Bronchial epithelial cell (primary cell): ENCODE measurements at regions not wholly inside any gene's neighbourhood (a gene's known extent, or its start where the extent isn't known, plus 50 kb on each side); places are given as distances from the start of the nearest gene placed in this dataset.

ENCODE experiments used
- DNase-seq: peaks from one replicate; pipeline ENCODE4 v3.0.0-alpha.2; 2010; ENCODE audit warnings: low read depth
- FAIRE-seq: peaks from 2 replicates; lab custom pipeline; 2011; peaks lifted over from hg19 to GRCh38; lab: Jason Lieb, UNC
- H3K27me3 ChIP-seq: 2 replicates; pipeline ENCODE4 v1.5.1; 2011; ENCODE audit warnings: low read length; ENCODE audit not compliant: control insufficient read depth, insufficient read depth
- H3K36me3 ChIP-seq: 2 replicates; pipeline ENCODE4 v1.5.1; 2011; ENCODE audit warnings: low read length; ENCODE audit not compliant: control insufficient read depth, insufficient read depth
- H3K4me3 ChIP-seq: 2 replicates; pipeline ENCODE4 v1.5.1; 2011; ENCODE audit warnings: mild to moderate bottlenecking, low read depth, low read length, control low read depth
- TF ChIP-seq, protein P1 (sequence below): IDR thresholded peaks from 2 replicates; pipeline ENCODE4 v1.5.1; 2011; ENCODE audit warnings: mild to moderate bottlenecking, moderate library complexity, low read length, control low read depth, inconsistent platforms; ENCODE audit not compliant: insufficient read depth, severe bottlenecking

DNA sequence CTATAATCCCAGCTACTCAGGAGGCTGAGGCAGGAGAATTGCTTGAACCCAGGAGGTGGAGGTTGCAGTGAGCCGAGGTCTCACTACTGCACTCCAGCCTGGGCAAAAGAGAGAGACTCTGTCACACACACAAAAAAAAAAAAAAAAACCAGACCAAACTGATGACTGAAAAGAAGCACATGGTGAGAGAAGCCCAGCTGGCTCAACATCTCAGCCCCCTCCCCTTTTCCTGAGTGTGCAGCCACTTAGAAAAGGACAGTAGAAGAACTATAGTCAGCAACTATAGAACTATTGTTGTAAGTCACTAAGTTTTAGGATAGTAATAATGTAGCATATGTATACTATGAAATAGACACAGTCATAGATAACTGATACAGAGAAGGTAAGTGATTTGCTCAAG is 87.2 kb upstream of the RALGPS2 start:
- H3K36me3 ChIP-seq: no peaks in the 10 kb centered on the region
- TF ChIP-seq, protein P1, sequence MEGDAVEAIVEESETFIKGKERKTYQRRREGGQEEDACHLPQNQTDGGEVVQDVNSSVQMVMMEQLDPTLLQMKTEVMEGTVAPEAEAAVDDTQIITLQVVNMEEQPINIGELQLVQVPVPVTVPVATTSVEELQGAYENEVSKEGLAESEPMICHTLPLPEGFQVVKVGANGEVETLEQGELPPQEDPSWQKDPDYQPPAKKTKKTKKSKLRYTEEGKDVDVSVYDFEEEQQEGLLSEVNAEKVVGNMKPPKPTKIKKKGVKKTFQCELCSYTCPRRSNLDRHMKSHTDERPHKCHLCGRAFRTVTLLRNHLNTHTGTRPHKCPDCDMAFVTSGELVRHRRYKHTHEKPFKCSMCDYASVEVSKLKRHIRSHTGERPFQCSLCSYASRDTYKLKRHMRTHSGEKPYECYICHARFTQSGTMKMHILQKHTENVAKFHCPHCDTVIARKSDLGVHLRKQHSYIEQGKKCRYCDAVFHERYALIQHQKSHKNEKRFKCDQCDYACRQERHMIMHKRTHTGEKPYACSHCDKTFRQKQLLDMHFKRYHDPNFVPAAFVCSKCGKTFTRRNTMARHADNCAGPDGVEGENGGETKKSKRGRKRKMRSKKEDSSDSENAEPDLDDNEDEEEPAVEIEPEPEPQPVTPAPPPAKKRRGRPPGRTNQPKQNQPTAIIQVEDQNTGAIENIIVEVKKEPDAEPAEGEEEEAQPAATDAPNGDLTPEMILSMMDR: no peak
- no peaks in the 10 kb centered on the region for H3K27me3 ChIP-seq
- DNase-seq (no peak), FAIRE-seq (no peak)
- no peak overlapping the region for H3K4me3 ChIP-seq

DNA sequence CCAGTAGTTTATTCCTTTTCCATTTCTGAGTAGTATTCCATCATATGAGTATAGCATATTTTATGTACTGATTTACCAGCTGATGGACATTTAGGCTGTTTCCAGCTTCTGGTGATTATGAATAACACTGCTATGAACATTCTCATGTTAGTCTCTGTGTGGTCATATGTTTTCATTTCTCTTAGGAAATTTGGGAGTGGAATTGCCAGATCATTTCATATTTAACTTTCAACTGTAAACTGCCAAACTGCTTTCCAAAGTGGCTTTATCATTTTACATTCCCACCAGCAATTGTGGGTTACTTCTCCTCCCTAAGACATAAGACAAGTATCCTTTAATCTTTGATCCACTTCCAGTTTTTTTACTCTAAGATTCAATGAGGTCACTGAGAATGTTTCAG is 85.7 kb upstream of the RALGPS2 start:
- no peak for FAIRE-seq
- DNase-seq: no peak
- no peak overlapping the region for H3K4me3 ChIP-seq
- H3K36me3 ChIP-seq: no peaks in the 10 kb centered on the region
- TF ChIP-seq, protein P1: no peak
- no peaks in the 10 kb centered on the region for H3K27me3 ChIP-seq

DNA sequence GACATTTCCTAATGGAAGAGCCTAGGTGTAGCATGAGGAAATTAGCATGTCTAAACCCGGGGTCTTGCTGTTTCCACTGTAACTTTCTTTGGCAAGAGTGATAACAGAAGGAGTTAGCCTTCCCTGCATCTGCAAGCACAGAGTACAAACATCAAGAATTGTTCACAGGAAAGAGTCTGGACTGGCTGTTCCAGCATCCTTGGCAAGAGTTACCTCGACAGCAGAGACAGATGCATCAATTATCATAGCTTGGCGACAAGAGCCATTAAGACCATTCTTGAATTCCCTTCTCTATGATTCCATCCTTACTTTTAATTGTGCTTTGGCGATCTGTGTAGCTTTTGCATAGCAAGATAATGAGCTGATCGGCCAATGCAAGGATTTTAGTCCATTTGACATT is 82.8 kb upstream of the RALGPS2 start:
- TF ChIP-seq, protein P1: no peak
- Histone ChIP-seq H3K4me3 (no peak overlapping the region), H3K27me3 (peaks cover 3% of the 10 kb centered on the region), H3K36me3 (no peaks in the 10 kb centered on the region)
- FAIRE-seq: no peak
- no peak for DNase-seq

DNA sequence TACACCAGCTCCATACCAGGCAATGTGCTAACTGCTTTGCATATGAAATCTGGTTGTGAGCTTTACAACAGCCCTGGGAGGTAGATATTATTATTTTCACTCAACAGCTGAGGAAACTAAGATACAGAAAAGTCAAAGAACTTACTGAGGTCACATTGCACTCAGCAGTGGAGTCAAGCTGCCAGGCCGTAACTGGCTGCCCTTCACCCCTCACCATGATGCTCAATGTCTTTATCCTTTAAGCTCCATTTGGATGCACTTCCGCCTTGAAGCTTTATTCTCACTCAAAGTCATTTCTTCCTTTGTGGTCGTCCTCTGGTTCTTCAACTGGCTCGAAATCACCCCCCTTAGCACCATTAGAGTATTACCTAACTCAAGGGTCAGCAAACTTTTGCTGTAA is 81.7 kb upstream of the RALGPS2 start:
- Histone ChIP-seq H3K4me3 (no peak overlapping the region), H3K27me3 (peaks cover 3% of the 10 kb centered on the region), H3K36me3 (no peaks in the 10 kb centered on the region)
- FAIRE-seq (no peak), DNase-seq (no peak)
- TF ChIP-seq, protein P1: no peak

DNA sequence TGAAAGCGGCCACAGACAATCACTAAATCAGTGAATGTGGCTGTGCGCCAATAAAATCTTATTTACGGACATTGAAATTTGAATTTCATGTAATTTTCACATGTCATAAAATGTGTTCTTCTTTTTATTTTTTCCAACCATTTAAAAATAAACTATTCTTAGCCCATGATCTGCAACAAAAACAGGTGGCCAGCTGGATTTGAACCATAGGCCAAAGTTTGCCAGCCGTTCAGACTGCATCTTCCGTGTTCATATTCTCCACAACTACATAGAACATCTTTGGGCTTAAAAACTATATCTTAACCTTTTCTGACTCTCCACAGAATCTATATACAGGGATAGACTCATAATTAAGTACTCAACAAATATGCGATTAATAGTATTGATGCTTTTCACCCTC is 81.2 kb upstream of the RALGPS2 start:
- Histone ChIP-seq H3K36me3 (no peaks in the 10 kb centered on the region), H3K27me3 (peaks cover 3% of the 10 kb centered on the region), H3K4me3 (no peak overlapping the region)
- TF ChIP-seq, protein P1: no peak
- no peak for FAIRE-seq
- no peak for DNase-seq

DNA sequence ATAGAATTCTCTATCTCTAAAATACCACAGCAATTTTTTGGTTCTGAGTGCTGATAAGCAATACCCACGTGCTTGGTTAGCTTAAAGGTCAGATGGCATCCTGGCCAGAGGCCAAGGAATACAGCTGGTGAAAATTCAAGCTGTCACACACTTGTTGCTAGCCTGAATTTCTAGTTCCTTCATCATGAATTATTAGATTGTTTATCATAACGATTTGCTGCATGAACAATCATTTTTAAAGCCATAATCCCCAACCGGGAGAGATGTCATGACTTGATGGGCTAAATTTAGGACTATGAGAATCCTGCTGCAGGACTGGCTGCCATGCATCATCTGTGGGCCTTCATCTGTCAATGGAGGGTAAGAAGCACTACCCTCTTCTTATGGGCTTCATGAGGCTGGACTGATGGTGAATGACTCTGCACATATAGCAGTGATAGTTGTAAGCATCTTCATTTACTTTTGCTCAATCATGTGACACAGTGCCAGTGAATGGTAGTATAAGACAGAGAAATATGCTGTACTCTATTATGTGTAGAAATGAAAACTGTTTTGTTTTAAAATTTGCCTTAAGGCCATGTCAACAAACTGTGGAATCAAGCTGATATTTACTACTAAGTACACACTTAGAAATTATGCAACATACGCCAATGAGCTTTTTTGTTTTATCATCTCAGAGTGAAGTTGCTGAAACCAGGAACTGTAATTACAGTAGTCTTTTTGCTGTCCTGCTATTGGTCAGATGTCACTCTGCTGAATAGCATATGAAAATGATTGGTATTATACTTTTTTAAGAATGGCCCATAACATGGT is 80.5 kb upstream of the RALGPS2 start:
- DNase-seq (no peak), FAIRE-seq (no peak)
- Histone ChIP-seq H3K27me3 (peaks cover 3% of the 10 kb centered on the region), H3K4me3 (no peak overlapping the region), H3K36me3 (no peaks in the 10 kb centered on the region)
- TF ChIP-seq, protein P1: no peak
